GM23338 (cell line): ENCODE measurements at regions not wholly inside any gene's neighbourhood (a gene's known extent, or its start where the extent isn't known, plus 50 kb on each side); places are given as distances from the start of the nearest gene placed in this dataset.
A peak's percentile ranks its signal among the peaks of the same experiment; 100 is the strongest.

Experiments
- ATAC-seq: fragments of 200-7000 bp; cut with Tn5 transposase; 3 replicates; pipeline ENCODE4 v1.9.1; 2020
- DNase-seq: peaks from one replicate; pipeline ENCODE4 v3.0.0-alpha.2; 2015; ENCODE audit warnings: low spot score
- H2AFZ ChIP-seq: fragments of 200-600 bp; sonication (generic); 2 replicates; pipeline ENCODE4 v1.8.0; 2016; ENCODE audit warnings: antibody characterized with exemption, mild to moderate bottlenecking, moderate library complexity
- H3F3A ChIP-seq: fragments of 200-600 bp; sonication (generic); replicated peaks from 2 replicates; pipeline ENCODE4 v1.8.0; 2017; ENCODE audit warnings: antibody characterized with exemption, mixed run types, low read depth
- H3K27ac ChIP-seq: fragments of 200-600 bp; sonication (generic); 2 replicates; pipeline ENCODE4 v1.6.1; 2016; ENCODE audit warnings: low read depth
- H3K27me3 ChIP-seq: fragments of 200-600 bp; sonication (generic); 2 replicates; pipeline ENCODE4 v1.8.0; 2016; ENCODE audit warnings: mild to moderate bottlenecking, mixed run types, moderate library complexity; ENCODE audit not compliant: insufficient read depth
- H3K36me3 ChIP-seq: fragments of 200-600 bp; sonication (generic); 2 replicates; pipeline ENCODE4 v1.8.0; 2016; ENCODE audit warnings: mild to moderate bottlenecking; ENCODE audit not compliant: insufficient read depth
- H3K4me1 ChIP-seq: fragments of 200-600 bp; sonication (generic); 2 replicates; pipeline ENCODE4 v1.8.0; 2016; ENCODE audit warnings: mild to moderate bottlenecking, moderate library complexity; ENCODE audit not compliant: insufficient read depth
- H3K4me2 ChIP-seq: fragments of 200-600 bp; sonication (generic); 2 replicates; pipeline ENCODE4 v1.7.1; 2017; ENCODE audit warnings: mixed run types
- H3K4me3 ChIP-seq: fragments of 200-600 bp; sonication (generic); 2 replicates; pipeline ENCODE4 v1.6.1; 2016; ENCODE audit warnings: mixed run types
- H3K79me2 ChIP-seq: fragments of 200-600 bp; sonication (generic); replicated peaks from 2 replicates; pipeline ENCODE4 v1.8.0; 2017; ENCODE audit warnings: mild to moderate bottlenecking; ENCODE audit not compliant: insufficient read depth
- H3K9me2 ChIP-seq: fragments of 200-600 bp; sonication (generic); 2 replicates; pipeline ENCODE4 v1.8.0; 2017; ENCODE audit not compliant: insufficient read depth
- H4K20me1 ChIP-seq: fragments of 200-600 bp; sonication (generic); replicated peaks from 2 replicates; pipeline ENCODE4 v1.8.0; 2017; ENCODE audit warnings: mild to moderate bottlenecking; ENCODE audit not compliant: insufficient read depth
- H3K27ac Mint-ChIP-seq: 2 replicates; pipeline ENCODE4 v1.8.0; 2020; ENCODE audit warnings: inconsistent platforms, mild to moderate bottlenecking, moderate library complexity, mixed read lengths
- H3K27me3 Mint-ChIP-seq: 3 replicates; pipeline ENCODE4 v1.8.0; 2022; ENCODE audit warnings: low read depth, mild to moderate bottlenecking, moderate library complexity, mixed read lengths, inconsistent platforms; ENCODE audit not compliant: insufficient read depth, poor library complexity
- H3K36me3 Mint-ChIP-seq: 3 replicates; pipeline ENCODE4 v1.8.0; 2021; ENCODE audit warnings: low read depth, mild to moderate bottlenecking, inconsistent platforms, moderate library complexity, mixed read lengths
- H3K4me1 Mint-ChIP-seq: 3 replicates; pipeline ENCODE4 v1.8.0; 2020; ENCODE audit warnings: mild to moderate bottlenecking, inconsistent platforms, mixed read lengths
- H3K4me3 Mint-ChIP-seq: 3 replicates; pipeline ENCODE4 v1.8.0; 2021; ENCODE audit warnings: moderate library complexity, mild to moderate bottlenecking, inconsistent platforms, mixed read lengths
- H3K9me3 Mint-ChIP-seq: 3 replicates; pipeline ENCODE4 v1.8.0; 2020; ENCODE audit warnings: moderate library complexity, mild to moderate bottlenecking, inconsistent platforms, mixed read lengths
- CREB1 ChIP-seq: fragments of 250-450 bp; sonication (Bioruptor Pico); IDR thresholded peaks from 2 replicates; pipeline ENCODE4 v1.5.0; 2020; ENCODE audit warnings: low read depth, mild to moderate bottlenecking, moderate library complexity
- EZH2 ChIP-seq: fragments of 200-600 bp; sonication (generic); IDR thresholded peaks from one replicate; pipeline ENCODE4 v1.8.0; 2017; ENCODE audit warnings: antibody characterized with exemption, mild to moderate bottlenecking, low read depth; ENCODE audit not compliant: unreplicated experiment
- JUNB ChIP-seq: IDR thresholded peaks from one replicate; pipeline ENCODE4 v1.6.1; 2016; ENCODE audit warnings: antibody characterized with exemption; ENCODE audit not compliant: unreplicated experiment
- NANOG ChIP-seq: IDR thresholded peaks from 2 replicates; pipeline ENCODE4 v1.6.1; 2016; ENCODE audit warnings: antibody characterized with exemption, borderline replicate concordance
- STAT1 ChIP-seq: IDR thresholded peaks from one replicate; pipeline ENCODE4 v1.6.1; 2016; ENCODE audit warnings: antibody characterized with exemption; ENCODE audit not compliant: unreplicated experiment
- ZNF114 ChIP-seq: fragments of 250-450 bp; sonication (Bioruptor Pico); IDR thresholded peaks from 2 replicates; pipeline ENCODE4 v1.5.0; 2020; ENCODE audit warnings: mild to moderate bottlenecking, moderate library complexity
- TF ChIP-seq, protein P1 (sequence below): IDR thresholded peaks from one replicate; pipeline ENCODE4 v1.6.1; 2018; ENCODE audit warnings: antibody characterized with exemption; ENCODE audit not compliant: unreplicated experiment
- TF ChIP-seq, protein P2 (sequence below): IDR thresholded peaks from 2 replicates; pipeline ENCODE4 v1.6.1; 2016; ENCODE audit warnings: antibody characterized with exemption

DNA sequence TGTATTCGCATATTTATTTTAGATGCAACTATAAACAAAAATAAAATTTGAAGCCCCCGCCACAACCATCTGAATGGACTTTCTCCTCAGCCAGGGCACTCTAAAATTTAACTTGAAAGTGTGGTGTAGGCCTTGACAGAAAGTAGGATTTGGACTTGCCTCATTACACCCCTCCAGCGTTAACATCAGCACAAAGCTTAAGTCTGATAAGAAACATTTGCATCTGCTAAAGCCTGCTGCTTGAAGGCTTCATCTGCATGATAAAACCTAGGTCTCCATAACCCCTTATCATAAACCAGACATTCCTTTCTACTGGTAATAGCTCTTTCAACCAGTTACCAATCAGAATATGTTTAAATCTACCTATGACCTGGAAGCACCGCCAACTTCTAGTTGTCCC, 1046.5 kb downstream of the FAT4 start:
- H3K4me1 ChIP-seq: peaks cover 3% of the 10 kb centered on the region; the same call in 1 of the 2 replicates
- no peak for DNase-seq
- Mint-ChIP-seq H3K4me3 (no peak overlapping the region), H3K36me3 (no peaks in the 10 kb centered on the region; the same call in 2 of the 3 replicates), H3K4me1 (peaks cover 17% of the 10 kb centered on the region), H3K9me3 (no peaks in the 10 kb centered on the region), H3K27ac (peak overlapping the region; percentile 77; the same call in 1 of the 2 replicates), H3K27me3 (no peaks in the 10 kb centered on the region)
- ATAC-seq: peak; percentile 29; the same call in 2 of the 3 replicates
- H3K4me2 ChIP-seq: no peak overlapping the region
- no peak overlapping the region for H2AFZ ChIP-seq
- H3K36me3 ChIP-seq: no peaks in the 10 kb centered on the region
- no peaks in the 10 kb centered on the region for H4K20me1 ChIP-seq
- no peak overlapping the region for H3K4me3 ChIP-seq
- H3K27ac ChIP-seq: no peak overlapping the region
- TF ChIP-seq, protein P1, sequence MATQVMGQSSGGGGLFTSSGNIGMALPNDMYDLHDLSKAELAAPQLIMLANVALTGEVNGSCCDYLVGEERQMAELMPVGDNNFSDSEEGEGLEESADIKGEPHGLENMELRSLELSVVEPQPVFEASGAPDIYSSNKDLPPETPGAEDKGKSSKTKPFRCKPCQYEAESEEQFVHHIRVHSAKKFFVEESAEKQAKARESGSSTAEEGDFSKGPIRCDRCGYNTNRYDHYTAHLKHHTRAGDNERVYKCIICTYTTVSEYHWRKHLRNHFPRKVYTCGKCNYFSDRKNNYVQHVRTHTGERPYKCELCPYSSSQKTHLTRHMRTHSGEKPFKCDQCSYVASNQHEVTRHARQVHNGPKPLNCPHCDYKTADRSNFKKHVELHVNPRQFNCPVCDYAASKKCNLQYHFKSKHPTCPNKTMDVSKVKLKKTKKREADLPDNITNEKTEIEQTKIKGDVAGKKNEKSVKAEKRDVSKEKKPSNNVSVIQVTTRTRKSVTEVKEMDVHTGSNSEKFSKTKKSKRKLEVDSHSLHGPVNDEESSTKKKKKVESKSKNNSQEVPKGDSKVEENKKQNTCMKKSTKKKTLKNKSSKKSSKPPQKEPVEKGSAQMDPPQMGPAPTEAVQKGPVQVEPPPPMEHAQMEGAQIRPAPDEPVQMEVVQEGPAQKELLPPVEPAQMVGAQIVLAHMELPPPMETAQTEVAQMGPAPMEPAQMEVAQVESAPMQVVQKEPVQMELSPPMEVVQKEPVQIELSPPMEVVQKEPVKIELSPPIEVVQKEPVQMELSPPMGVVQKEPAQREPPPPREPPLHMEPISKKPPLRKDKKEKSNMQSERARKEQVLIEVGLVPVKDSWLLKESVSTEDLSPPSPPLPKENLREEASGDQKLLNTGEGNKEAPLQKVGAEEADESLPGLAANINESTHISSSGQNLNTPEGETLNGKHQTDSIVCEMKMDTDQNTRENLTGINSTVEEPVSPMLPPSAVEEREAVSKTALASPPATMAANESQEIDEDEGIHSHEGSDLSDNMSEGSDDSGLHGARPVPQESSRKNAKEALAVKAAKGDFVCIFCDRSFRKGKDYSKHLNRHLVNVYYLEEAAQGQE: no peak
- TF ChIP-seq NANOG: no peak
- no peak for TF ChIP-seq ZNF114
- TF ChIP-seq, protein P2, sequence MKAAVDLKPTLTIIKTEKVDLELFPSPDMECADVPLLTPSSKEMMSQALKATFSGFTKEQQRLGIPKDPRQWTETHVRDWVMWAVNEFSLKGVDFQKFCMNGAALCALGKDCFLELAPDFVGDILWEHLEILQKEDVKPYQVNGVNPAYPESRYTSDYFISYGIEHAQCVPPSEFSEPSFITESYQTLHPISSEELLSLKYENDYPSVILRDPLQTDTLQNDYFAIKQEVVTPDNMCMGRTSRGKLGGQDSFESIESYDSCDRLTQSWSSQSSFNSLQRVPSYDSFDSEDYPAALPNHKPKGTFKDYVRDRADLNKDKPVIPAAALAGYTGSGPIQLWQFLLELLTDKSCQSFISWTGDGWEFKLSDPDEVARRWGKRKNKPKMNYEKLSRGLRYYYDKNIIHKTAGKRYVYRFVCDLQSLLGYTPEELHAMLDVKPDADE: no peak
- TF ChIP-seq EZH2: no peak
- no peak for TF ChIP-seq CREB1 (CRISPR knock-in tag)
- no peak for TF ChIP-seq STAT1
- no peaks in the 10 kb centered on the region for H3K27me3 ChIP-seq
- no peaks in the 10 kb centered on the region for H3K79me2 ChIP-seq
- H3F3A ChIP-seq: no peaks in the 10 kb centered on the region
- peaks cover 4% of the 10 kb centered on the region; the same call in 1 of the 2 replicates for H3K9me2 ChIP-seq

- Mint-ChIP-seq H3K4me1 (peaks cover 21% of the 10 kb centered on the region), H3K4me3 (no peak overlapping the region), H3K27ac (no peak overlapping the region), H3K36me3 (no peaks in the 10 kb centered on the region; the same call in 2 of the 3 replicates), H3K9me3 (no peaks in the 10 kb centered on the region), H3K27me3 (no peaks in the 10 kb centered on the region)
- Histone ChIP-seq H3K9me2 (peaks cover 4% of the 10 kb centered on the region; the same call in 1 of the 2 replicates), H3K27ac (no peak overlapping the region), H3K27me3 (no peaks in the 10 kb centered on the region), H3K4me2 (no peak overlapping the region), H3K4me3 (no peak overlapping the region), H3K36me3 (no peaks in the 10 kb centered on the region), H3K4me1 (peaks cover 3% of the 10 kb centered on the region; the same call in 1 of the 2 replicates), H3F3A (no peaks in the 10 kb centered on the region), H2AFZ (no peak overlapping the region), H3K79me2 (no peaks in the 10 kb centered on the region), H4K20me1 (no peaks in the 10 kb centered on the region)
- ATAC-seq: no peak
- no peak for DNase-seq
- TF ChIP-seq JUNB (no peak), EZH2 (no peak), NANOG (no peak)
These were observed 1049.7 kb downstream of the FAT4 start for GRCh38 chr4:126364311-126364911.
